ENCODE measurements at regions not wholly inside any gene's neighbourhood (a gene's known extent, or its start where the extent isn't known, plus 50 kb on each side); places are given as distances from the start of the nearest gene placed in this dataset.

GRCh38 chr12:43099691-43100163 is 452.3 kb downstream of the ADAMTS20 start:
- Histone ChIP-seq H3K36me3 (no peaks in the 10 kb centered on the region), H3K4me3 (no peak overlapping the region), H3K9me3 (no peaks in the 10 kb centered on the region), H3K27me3 (no peaks in the 10 kb centered on the region), H3K27ac (no peak overlapping the region), H3K4me1 (no peaks in the 10 kb centered on the region)
- no peak for DNase-seq (ENCODE audit: low spot score)
- no peak for TF ChIP-seq CTCF (IDR thresholded peaks at IDR 0.05)

- no peaks in the 10 kb centered on the region for H3K4me1 ChIP-seq
- DNase-seq (ENCODE audit: low spot score), result no peak
- no peaks in the 10 kb centered on the region for H3K36me3 ChIP-seq
- H3K27ac ChIP-seq, result no peak overlapping the region
- no peak overlapping the region for H3K4me3 ChIP-seq
- H3K27me3 ChIP-seq, result no peaks in the 10 kb centered on the region
- no peak for TF ChIP-seq CTCF (IDR thresholded peaks at IDR 0.05)
- no peaks in the 10 kb centered on the region for H3K9me3 ChIP-seq
Measured at GRCh38 chr12:43098766-43099550, 453.0 kb downstream of the ADAMTS20 start.

- no peak for TF ChIP-seq CTCF (IDR thresholded peaks at IDR 0.05)
- no peak for DNase-seq (ENCODE audit: low spot score)
- no peak overlapping the region for H3K27ac ChIP-seq
Measured at GRCh38 chr12:43098071-43098470, 453.9 kb downstream of the ADAMTS20 start.

GRCh38 chr12:43097471-43097870 is 454.5 kb downstream of the ADAMTS20 start:
- Histone ChIP-seq H3K4me3 (no peak overlapping the region), H3K27ac (no peak overlapping the region), H3K9me3 (no peaks in the 10 kb centered on the region), H3K27me3 (no peaks in the 10 kb centered on the region), H3K4me1 (no peaks in the 10 kb centered on the region), H3K36me3 (no peaks in the 10 kb centered on the region)
- DNase-seq (ENCODE audit: low spot score), result no peak
- no peak for TF ChIP-seq CTCF (IDR thresholded peaks at IDR 0.05)

More at GRCh38 chr12:43098071-43098470, 453.9 kb downstream of the ADAMTS20 start:
- no peaks in the 10 kb centered on the region for H3K4me1 ChIP-seq
- H3K4me3 ChIP-seq, result no peak overlapping the region
- H3K36me3 ChIP-seq, result no peaks in the 10 kb centered on the region
- H3K9me3 ChIP-seq, result no peaks in the 10 kb centered on the region
- no peaks in the 10 kb centered on the region for H3K27me3 ChIP-seq

GRCh38 chr12:43095669-43096280 is 456.2 kb downstream of the ADAMTS20 start:
- Histone ChIP-seq H3K27ac (no peak overlapping the region), H3K4me3 (no peak overlapping the region), H3K9me3 (no peaks in the 10 kb centered on the region), H3K27me3 (no peaks in the 10 kb centered on the region), H3K4me1 (no peaks in the 10 kb centered on the region), H3K36me3 (no peaks in the 10 kb centered on the region)
- TF ChIP-seq CTCF (IDR thresholded peaks at IDR 0.05), result no peak
- no peak for DNase-seq (ENCODE audit: low spot score)
